Activated T-helper 2 cell treated with anti-CD3 and anti-CD28 coated beads, Interferon-gamma antibody, Interleukin-2, Interleukin-4, amounts not matched to agents 10 μg/mL and 5 μg/mL and 100 μg/mL, durations not matched to agents 14 hours and 24 hours and 36 hours (primary cell): ENCODE measurements at regions not wholly inside any gene's neighbourhood (a gene's known extent, or its start where the extent isn't known, plus 50 kb on each side); places are given as distances from the start of the nearest gene placed in this dataset.

Experiments used
- DNase-seq: peaks from one replicate; pipeline ENCODE4 v3.0.0; 2021; ENCODE audit warnings: low spot score
- H3K27ac Mint-ChIP-seq: one replicate; pipeline ENCODE4 v1.8.0; 2021; ENCODE audit warnings: mixed read lengths
- H3K27me3 Mint-ChIP-seq: one replicate; pipeline ENCODE4 v1.8.0; 2021; ENCODE audit warnings: low read depth, mixed read lengths
- H3K36me3 Mint-ChIP-seq: one replicate; pipeline ENCODE4 v1.8.0; 2021; ENCODE audit warnings: low read depth, mixed read lengths
- H3K4me1 Mint-ChIP-seq: one replicate; pipeline ENCODE4 v1.8.0; 2021; ENCODE audit warnings: low read depth, mixed read lengths
- H3K4me3 Mint-ChIP-seq: one replicate; pipeline ENCODE4 v1.8.0; 2021; ENCODE audit warnings: low read depth, mild to moderate bottlenecking, moderate library complexity, mixed read lengths
- H3K9me3 Mint-ChIP-seq: one replicate; pipeline ENCODE4 v1.8.0; 2021; ENCODE audit warnings: mixed read lengths
- intact Hi-C: fragments of 100-400 bp; cut with micrococcal nuclease; formaldehyde crosslinking; loops from one replicate; pipeline ENCODE4 v1.15.1; 2023

- no peak overlapping the region for H3K4me3 Mint-ChIP-seq
- no peaks in the 10 kb centered on the region for H3K9me3 Mint-ChIP-seq
- H3K4me1 Mint-ChIP-seq = no peaks in the 10 kb centered on the region
- no peaks in the 10 kb centered on the region for H3K27me3 Mint-ChIP-seq
- H3K36me3 Mint-ChIP-seq = no peaks in the 10 kb centered on the region
- intact Hi-C loops = no loop called here
- no peak overlapping the region for H3K27ac Mint-ChIP-seq
- DNase-seq = no peak
These were observed 197.8 kb upstream of the MYT1L start for GRCh38 chr2:2528846-2529245.

GRCh38 chr2:2527148-2527547 lies 196.1 kb upstream of the MYT1L start:
- Mint-ChIP-seq H3K36me3 (no peaks in the 10 kb centered on the region), H3K27ac (no peak overlapping the region), H3K4me1 (no peaks in the 10 kb centered on the region), H3K9me3 (no peaks in the 10 kb centered on the region), H3K4me3 (no peak overlapping the region), H3K27me3 (no peaks in the 10 kb centered on the region)
- intact Hi-C loops = no loop called here
- DNase-seq = no peak

- no peak overlapping the region for H3K4me3 Mint-ChIP-seq
These were observed 193.4 kb upstream of the MYT1L start for GRCh38 chr2:2524348-2524941.

GRCh38 chr2:2523461-2524347 lies 192.6 kb upstream of the MYT1L start:
- Mint-ChIP-seq H3K27ac (no peak overlapping the region), H3K4me3 (no peak overlapping the region), H3K27me3 (no peaks in the 10 kb centered on the region), H3K9me3 (no peaks in the 10 kb centered on the region), H3K4me1 (no peaks in the 10 kb centered on the region), H3K36me3 (no peaks in the 10 kb centered on the region)
- intact Hi-C loops = no loop called here
- no peak for DNase-seq

More at GRCh38 chr2:2524348-2524941, 193.4 kb upstream of the MYT1L start:
- H3K36me3 Mint-ChIP-seq = no peaks in the 10 kb centered on the region
- H3K4me1 Mint-ChIP-seq = no peaks in the 10 kb centered on the region
- no peak for DNase-seq
- no peak overlapping the region for H3K27ac Mint-ChIP-seq
- no peaks in the 10 kb centered on the region for H3K27me3 Mint-ChIP-seq
- intact Hi-C loops = no loop called here
- no peaks in the 10 kb centered on the region for H3K9me3 Mint-ChIP-seq

- Mint-ChIP-seq H3K9me3 (no peaks in the 10 kb centered on the region), H3K36me3 (no peaks in the 10 kb centered on the region)
- intact Hi-C loops = no loop called here
These were observed 189.3 kb upstream of the MYT1L start for GRCh38 chr2:2520401-2520811.

GRCh38 chr2:2519381-2519780 lies 188.3 kb upstream of the MYT1L start:
- Mint-ChIP-seq H3K9me3 (no peaks in the 10 kb centered on the region), H3K27ac (no peak overlapping the region), H3K27me3 (no peaks in the 10 kb centered on the region), H3K4me1 (no peaks in the 10 kb centered on the region), H3K4me3 (no peak overlapping the region), H3K36me3 (no peaks in the 10 kb centered on the region)
- intact Hi-C loops = no loop called here
- DNase-seq = no peak

More at GRCh38 chr2:2520401-2520811, 189.3 kb upstream of the MYT1L start:
- Mint-ChIP-seq H3K27ac (no peak overlapping the region), H3K4me1 (no peaks in the 10 kb centered on the region), H3K27me3 (no peaks in the 10 kb centered on the region), H3K4me3 (no peak overlapping the region)
- DNase-seq = no peak

GRCh38 chr2:2517399-2517798 lies 186.3 kb upstream of the MYT1L start:
- Mint-ChIP-seq H3K27ac (no peak overlapping the region), H3K36me3 (no peaks in the 10 kb centered on the region)
- intact Hi-C loops = no loop called here

GRCh38 chr2:2516386-2516785 lies 185.3 kb upstream of the MYT1L start:
- no peak for DNase-seq
- Mint-ChIP-seq H3K27ac (no peak overlapping the region), H3K9me3 (no peaks in the 10 kb centered on the region), H3K4me1 (no peaks in the 10 kb centered on the region), H3K27me3 (no peaks in the 10 kb centered on the region), H3K36me3 (no peaks in the 10 kb centered on the region), H3K4me3 (no peak overlapping the region)
- intact Hi-C loops = no loop called here

More at GRCh38 chr2:2517399-2517798, 186.3 kb upstream of the MYT1L start:
- no peak overlapping the region for H3K4me3 Mint-ChIP-seq
- no peaks in the 10 kb centered on the region for H3K27me3 Mint-ChIP-seq
- no peak for DNase-seq
- H3K9me3 Mint-ChIP-seq = no peaks in the 10 kb centered on the region
- H3K4me1 Mint-ChIP-seq = no peaks in the 10 kb centered on the region

- Mint-ChIP-seq H3K27ac (no peak overlapping the region), H3K4me3 (no peak overlapping the region), H3K27me3 (no peaks in the 10 kb centered on the region), H3K4me1 (no peaks in the 10 kb centered on the region), H3K36me3 (no peaks in the 10 kb centered on the region), H3K9me3 (no peaks in the 10 kb centered on the region)
- DNase-seq = no peak
- intact Hi-C loops = no loop called here
These were observed 181.9 kb upstream of the MYT1L start for GRCh38 chr2:2512931-2513330.

GRCh38 chr2:2507417-2507997 lies 176.4 kb upstream of the MYT1L start:
- no peak for DNase-seq
- Mint-ChIP-seq H3K27ac (no peak overlapping the region), H3K27me3 (no peaks in the 10 kb centered on the region), H3K36me3 (no peaks in the 10 kb centered on the region), H3K4me1 (no peaks in the 10 kb centered on the region), H3K4me3 (no peak overlapping the region), H3K9me3 (no peaks in the 10 kb centered on the region)
- intact Hi-C loops = no loop called here

- no peak overlapping the region for H3K27ac Mint-ChIP-seq
- H3K4me1 Mint-ChIP-seq = no peaks in the 10 kb centered on the region
- DNase-seq = no peak
- no peaks in the 10 kb centered on the region for H3K36me3 Mint-ChIP-seq
- H3K9me3 Mint-ChIP-seq = no peaks in the 10 kb centered on the region
- no peaks in the 10 kb centered on the region for H3K27me3 Mint-ChIP-seq
- intact Hi-C loops = no loop called here
- H3K4me3 Mint-ChIP-seq = no peak overlapping the region
These were observed 175.5 kb upstream of the MYT1L start for GRCh38 chr2:2506536-2506935.

GRCh38 chr2:2505604-2506003 lies 174.5 kb upstream of the MYT1L start:
- H3K36me3 Mint-ChIP-seq = no peaks in the 10 kb centered on the region

GRCh38 chr2:2503864-2504418 lies 172.9 kb upstream of the MYT1L start:
- Mint-ChIP-seq H3K4me3 (no peak overlapping the region), H3K27ac (no peak overlapping the region), H3K36me3 (no peaks in the 10 kb centered on the region), H3K27me3 (no peaks in the 10 kb centered on the region), H3K9me3 (no peaks in the 10 kb centered on the region), H3K4me1 (no peaks in the 10 kb centered on the region)
- intact Hi-C loops = no loop called here
- DNase-seq = no peak

More at GRCh38 chr2:2505604-2506003, 174.5 kb upstream of the MYT1L start:
- intact Hi-C loops = no loop called here
- Mint-ChIP-seq H3K4me3 (no peak overlapping the region), H3K27me3 (no peaks in the 10 kb centered on the region), H3K9me3 (no peaks in the 10 kb centered on the region), H3K27ac (no peak overlapping the region), H3K4me1 (no peaks in the 10 kb centered on the region)
- DNase-seq = no peak
